Endometrium (tissue), 2 donors: ENCODE measurements at regions not wholly inside any gene's neighbourhood (a gene's known extent, or its start where the extent isn't known, plus 50 kb on each side); places are given as distances from the start of the nearest gene placed in this dataset.
"Not testable (repeated sequence)": the region's sequence is repeated elsewhere in the genome, so short reads cannot be mapped to it uniquely, and the experiment has no call there.

ENCODE experiments used
- FAIRE-seq: peaks from 2 replicates; lab custom pipeline; 2012; peaks lifted over from hg19 to GRCh38; lab: Jason Lieb, UNC
- donor health status: control.
- donor health status: control.

DNA sequence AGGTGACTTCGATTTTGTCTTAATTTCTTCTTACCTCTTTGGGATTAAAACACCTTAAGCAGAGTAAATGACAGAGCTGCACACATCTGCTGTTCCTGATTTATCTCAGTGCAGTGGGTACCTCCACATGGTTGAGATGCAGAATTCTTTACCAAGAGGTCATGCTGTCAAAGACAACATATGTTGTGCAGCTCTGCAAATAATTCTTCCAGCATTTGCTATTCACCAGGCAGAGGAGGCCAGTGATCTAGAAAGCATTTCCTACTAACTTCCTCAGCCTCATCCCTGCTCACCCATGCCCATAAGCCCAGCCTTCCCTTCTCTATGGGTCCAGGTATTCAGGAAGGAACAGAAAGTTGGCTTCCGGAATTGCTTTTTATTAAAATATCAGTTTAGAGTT lies 109.3 kb downstream of the THBS2 start:
- no peak for FAIRE-seq

DNA sequence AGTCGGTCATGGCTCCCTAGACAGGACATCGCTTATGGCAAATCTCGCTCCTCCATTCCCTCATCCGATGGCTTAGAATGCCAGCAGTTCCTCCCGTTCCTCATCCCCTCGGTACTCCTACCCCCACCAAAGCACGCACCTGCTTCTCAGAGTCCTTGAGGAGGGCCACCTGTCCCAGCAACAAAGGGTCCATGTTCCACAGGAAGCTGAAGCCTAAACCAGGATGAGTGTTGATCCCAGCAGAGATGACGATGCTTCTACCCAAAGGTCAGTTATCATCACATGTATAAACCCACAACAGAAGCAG lies 111.2 kb downstream of the THBS2 start:
- FAIRE-seq, result no peak

DNA sequence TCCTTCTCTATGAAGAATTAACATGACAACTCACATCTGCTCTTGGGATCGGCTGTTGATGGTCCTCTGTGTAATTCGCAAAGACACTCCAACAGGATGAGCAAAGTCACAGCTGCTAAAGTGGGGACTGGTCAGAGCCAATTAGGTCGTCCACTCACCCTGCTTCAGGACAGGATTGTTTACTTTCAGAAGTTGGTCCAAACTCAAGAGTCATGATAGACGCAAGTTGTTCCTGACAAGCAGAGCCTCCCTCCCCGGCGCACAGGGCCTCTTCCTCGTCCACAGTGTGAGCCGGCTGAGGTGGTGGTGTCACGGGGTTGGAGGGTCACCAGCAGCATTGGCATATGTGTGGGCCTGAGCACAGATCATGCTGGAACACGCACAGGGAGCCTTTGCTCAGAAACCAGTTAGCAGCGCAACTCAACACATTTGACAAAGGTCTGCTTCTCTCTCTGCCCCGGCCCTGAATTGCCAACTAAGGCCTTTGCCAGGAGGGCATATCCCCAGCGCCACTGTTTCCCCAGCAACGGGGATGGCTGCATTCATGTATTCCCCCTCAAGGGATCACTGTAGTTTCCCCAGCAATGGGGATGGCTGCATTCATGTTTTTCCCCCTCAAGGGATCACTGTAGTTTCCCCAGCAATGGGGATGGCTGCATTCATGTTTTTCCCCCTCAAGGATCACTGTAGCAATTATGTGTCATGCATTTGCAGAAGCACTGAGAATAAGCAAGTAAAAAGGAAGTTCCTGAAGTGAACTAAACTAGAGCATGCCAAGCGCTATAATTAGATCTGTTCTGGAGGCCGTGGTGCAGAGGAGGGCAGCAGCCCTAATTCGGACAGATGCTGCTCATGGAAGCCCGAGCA lies 111.7 kb downstream of the THBS2 start:
- peak; percentile 67 for FAIRE-seq

DNA sequence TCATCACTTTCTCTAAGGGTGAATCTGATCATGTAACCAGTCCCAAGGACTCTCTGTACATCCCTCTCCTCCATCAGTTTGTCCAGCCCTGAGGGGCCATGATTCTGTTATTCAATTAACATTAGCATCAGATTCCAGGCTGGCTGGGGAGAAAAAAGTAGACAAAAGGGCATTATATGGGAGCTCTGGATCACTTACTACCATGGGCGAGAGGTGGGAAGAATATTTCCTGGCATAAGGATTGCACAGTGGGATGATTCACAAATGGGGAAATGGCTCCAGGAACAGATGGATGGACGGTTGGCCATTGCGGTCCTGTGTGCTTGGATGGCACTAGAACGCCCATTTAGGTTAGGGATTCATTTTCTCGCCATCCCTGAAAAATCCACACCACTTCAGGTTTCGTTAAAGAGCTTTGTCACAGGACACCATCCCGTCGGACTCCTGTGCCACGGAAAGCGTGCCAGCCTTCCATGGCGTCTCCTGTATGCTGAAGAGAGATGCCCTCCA lies 112.6 kb downstream of the THBS2 start:
- no peak for FAIRE-seq

DNA sequence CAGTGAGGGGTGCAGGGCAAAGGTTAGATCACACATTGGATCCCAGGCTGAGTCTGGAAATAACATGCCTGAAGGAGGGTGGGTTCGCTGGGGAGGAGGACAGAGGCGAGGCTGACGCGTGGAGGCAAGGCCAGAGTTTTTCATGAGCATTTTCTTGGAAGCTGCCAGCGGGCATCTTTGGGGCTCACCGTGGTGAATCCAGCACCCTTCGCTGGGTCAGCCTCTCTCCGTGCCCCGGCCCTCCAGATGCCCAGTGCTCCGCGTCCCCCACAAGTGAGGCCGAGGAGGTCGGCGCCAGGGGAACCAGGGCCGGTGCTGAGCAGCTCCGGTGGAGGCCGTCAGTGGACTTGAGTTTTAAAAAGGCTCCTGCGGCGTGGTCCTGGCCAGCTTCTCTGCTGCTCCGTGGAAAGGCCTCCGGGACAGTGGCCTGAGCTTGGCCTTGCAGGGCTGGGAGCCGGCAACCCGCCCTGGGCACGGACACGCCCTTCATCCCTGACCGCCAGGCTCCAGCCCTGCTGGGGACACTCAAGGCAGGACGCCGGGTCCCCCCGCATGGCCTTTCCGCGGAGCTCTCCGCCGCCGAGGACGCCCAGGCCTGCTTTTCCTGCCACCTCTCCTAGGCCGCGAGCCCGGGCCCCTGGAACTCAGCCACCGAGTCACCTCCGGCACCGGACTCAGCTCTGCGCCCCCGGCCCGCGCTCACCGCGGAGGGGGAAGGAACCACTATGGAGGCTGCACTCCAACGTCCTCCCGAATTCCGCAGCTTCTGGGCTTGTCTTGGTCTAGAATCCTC lies 114.3 kb downstream of the THBS2 start:
- FAIRE-seq, result no peak

DNA sequence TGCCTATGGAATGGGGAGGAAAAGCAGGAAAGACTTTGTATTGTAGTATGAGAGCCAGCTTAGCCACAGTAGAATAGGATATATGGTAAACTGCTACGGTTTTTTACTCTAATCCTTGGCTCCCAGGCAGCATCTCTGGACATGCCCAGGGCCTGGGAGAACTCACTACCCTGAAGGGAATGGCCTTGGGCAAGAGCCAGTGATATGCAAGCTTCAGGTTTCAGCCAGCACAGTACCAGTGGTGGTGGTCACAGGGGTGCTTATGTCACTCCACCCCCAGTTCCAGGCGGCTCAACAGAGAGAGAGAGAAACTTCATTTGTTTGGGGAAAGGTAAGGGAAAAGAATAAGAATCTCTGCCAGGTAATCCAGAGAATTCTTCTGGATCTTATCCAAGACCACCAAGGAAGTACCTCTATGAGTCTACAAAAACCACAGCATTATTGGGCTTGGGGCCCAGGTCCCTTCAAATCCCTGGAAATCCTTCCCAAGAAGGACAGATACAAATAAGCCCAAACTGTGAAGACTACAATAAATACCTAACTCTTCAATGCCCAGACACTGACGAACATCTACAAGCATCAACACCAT lies 121.2 kb downstream of the THBS2 start:
- no peak for FAIRE-seq

DNA sequence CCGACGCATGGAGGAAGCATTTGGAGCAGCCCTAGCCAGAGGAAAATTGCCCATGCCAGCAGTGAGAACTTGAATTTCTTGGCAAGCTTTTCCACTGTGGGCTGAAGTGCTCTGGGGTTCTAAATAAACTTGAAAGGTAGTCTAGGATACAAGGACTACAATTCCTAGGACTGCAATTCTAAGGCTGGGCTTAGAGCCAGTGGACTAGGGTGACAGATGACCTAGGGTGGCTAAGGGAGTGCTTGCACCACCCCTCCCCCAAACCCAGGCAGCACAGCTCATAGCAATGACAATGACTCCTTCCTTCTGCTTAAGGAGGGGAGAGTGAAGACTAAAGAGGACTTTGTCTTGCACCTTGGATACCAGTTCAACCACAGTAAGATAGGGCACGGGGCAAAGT lies 122.3 kb downstream of the THBS2 start:
- no peak for FAIRE-seq

DNA sequence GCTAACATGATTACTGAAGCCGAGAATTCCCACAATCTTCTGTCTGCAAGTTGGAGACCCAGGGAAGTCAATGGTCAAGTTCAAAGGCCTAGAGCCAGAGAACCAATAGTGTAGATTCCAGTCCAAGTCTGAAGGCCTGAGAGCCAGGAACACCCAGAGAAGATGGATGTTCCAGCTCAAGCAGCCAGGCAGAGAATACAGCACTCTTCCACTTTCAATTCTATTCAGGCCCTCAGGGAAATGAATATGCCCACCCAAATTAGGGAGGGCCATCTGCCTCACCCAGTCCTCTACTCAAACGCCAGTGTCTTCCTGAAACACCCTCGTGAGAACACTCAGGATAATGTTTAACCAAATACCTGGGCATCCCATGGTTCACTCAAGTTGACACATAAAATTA lies 123.5 kb downstream of the THBS2 start:
- no peak for FAIRE-seq

DNA sequence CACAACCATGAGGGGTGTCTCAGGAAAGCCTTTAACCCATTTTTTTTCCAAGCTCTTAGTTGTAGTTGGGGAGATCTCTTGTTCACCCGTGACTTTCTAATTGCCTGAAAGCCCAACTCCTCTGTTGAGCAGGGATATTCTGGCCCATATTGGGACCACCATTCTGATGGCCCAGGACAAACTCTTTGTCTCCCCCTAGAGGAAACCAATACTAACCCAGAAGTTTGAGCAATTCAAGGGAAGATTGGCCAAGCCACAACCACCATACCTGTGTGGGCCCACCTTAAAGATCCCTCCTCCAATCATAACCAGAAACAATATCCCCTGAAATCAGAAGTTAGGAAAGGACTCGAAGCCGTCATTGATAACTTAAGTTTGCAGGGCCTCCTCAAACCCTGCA lies 132.6 kb downstream of the THBS2 start:
- FAIRE-seq, result no peak

DNA sequence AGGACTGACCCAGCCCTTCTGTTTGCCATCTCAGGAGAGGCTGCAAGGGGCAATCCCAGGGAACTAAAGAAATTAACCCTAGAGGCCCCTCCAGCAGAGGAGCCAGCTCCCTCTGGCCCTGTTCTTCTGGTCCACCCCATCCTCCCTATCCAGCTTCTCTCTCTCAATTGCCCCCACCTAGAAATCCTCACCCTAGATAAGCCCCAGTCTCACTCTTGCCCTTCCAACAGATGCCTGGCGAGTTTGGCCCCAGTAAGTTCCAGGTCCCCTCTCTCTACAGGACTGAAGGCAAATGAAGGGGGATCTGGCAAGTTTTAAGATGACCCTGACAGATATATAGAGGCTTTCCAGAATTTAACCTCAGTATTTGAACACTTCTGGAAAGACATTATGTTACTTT lies 134.0 kb downstream of the THBS2 start:
- FAIRE-seq, result no peak

DNA sequence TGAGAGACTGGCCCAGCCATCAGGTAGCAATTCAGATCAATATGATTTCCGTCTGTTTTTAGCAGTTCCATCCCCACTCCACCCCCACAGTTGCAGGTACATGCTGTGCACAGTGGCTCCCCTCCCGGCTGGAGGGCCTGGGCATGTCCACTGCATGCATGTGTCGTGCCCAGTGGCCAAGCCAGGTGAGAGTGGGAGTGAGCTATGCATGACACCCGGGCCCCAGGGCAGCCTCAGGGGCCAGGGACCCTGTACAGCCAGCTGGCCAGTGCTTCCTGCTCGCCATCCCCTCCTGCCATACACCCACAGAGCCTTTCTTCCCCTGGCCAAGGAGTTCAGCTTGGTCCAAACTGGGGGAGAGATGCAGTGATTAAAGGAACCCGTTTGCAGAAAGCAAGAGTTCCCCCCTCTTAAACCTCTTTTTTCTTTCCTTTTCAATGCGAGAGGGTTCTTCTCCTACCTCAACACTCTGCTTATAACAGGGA lies 135.3 kb downstream of the THBS2 start:
- no peak for FAIRE-seq

DNA sequence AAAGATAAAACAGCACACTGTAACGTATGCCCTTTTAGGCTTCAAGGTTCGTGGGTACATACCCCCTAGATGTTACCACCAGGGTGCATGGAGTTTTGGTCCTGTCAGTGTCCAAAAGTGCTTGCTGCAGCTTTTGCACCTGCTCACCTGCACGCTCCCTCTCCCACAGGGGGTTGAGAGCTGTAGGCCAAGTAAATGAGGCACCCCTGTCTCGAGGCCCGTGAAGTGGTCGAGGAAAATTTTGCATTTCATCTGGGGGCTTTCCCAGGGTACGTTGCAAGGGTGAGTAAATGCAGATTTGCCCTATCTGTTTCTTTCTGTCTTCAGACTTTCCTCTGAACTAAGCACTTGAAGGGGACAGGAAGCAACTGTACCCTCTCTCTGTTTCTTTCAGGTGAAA lies 136.0 kb downstream of the THBS2 start:
- no peak for FAIRE-seq

DNA sequence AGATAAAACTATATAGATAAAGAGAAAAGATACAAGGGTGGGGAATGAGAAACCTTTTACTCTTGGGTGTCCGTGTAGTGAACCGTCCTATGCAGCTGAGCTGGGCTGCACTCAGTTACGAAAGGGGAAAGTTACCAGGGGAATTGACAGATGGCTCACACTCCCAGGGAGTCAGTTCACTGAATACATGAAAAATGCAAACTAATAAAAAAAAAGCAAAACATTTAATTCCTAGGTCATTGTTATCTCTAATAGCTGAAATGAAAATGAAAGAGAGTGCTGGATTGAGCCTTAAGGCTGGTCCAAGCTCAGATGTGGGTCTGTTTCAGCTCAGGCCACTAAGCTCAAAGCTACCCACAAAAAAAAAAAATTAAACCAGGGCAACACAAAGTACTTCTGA lies 138.0 kb downstream of the THBS2 start:
- peak; percentile 97 for FAIRE-seq

DNA sequence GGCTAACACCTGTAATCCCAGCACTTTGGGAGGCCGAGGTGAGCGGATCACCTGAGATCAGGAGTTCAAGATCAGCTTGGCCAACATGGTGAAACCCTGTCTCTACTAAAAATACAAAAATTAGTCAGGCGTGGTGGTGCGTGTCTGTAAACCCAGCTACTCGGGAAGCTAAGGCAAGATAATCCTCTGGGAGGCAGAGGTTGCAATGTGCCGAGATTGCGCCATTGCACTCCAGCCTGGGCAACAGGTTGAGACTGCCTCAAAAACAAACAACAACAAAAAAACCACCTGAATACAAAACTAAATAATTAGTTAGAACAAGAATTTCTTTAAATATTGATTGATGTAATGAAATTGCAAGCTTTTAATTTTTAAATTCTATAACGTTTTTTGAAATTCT lies 139.0 kb downstream of the THBS2 start:
- FAIRE-seq, result not testable (repeated sequence)

DNA sequence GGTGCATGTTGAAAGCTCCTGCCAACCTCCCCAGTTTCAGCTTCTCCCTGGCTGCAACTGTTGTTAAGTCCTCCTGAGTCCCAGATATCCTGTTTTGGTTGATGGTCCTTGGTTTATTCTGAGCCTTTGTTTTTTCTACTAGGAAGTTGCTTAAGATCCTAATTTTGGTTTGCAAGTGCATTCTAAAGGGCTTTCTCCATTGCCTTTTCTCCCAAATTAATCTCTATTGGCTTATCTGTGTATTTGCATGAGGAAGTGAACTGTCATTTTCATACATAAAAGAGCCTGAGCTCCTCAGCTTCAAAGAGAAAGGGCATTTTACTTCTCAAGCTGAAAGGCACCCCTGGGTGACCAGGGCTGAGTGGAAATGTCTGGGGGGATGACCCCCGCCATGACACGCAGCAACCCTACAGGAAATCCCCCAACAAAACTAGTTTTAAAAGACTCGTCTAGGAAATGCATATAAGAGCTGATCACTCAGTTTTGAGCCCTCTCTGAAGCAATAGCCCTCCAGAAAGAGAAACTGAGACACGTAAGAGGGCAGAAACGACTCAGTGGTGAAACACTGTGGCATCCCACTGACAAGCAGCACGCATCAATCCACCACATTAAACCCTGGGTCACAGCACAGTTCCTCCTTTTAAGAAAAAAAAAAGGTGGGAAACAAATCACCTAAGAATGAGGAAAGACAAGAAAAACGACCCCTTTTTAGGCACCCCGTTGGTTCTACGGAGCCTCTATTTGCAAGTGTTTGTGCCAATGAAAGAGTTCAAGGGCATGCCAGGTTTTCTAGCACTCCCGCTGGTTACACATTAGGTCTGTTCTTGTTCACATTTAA lies 140.9 kb downstream of the THBS2 start:
- FAIRE-seq, result no peak

DNA sequence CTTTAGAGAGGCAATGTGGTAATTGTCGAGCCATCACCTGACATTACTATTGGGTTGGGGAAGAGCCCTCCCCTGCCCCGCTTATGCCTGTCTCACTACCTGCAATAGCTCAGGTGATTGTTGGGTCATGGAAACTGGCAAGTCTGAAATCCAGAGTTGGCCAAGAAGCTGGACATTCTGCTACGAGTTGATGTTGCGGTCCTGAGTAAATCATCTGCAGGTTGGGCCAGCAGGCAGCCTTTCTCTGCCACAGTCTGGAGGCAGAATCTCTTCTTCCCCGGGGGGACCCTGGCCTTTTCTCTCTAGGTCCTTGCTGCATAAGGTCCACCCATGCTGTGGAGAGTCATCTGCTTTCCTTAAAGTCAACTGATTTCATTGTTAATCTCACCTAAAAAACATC lies 142.4 kb downstream of the THBS2 start:
- no peak for FAIRE-seq

DNA sequence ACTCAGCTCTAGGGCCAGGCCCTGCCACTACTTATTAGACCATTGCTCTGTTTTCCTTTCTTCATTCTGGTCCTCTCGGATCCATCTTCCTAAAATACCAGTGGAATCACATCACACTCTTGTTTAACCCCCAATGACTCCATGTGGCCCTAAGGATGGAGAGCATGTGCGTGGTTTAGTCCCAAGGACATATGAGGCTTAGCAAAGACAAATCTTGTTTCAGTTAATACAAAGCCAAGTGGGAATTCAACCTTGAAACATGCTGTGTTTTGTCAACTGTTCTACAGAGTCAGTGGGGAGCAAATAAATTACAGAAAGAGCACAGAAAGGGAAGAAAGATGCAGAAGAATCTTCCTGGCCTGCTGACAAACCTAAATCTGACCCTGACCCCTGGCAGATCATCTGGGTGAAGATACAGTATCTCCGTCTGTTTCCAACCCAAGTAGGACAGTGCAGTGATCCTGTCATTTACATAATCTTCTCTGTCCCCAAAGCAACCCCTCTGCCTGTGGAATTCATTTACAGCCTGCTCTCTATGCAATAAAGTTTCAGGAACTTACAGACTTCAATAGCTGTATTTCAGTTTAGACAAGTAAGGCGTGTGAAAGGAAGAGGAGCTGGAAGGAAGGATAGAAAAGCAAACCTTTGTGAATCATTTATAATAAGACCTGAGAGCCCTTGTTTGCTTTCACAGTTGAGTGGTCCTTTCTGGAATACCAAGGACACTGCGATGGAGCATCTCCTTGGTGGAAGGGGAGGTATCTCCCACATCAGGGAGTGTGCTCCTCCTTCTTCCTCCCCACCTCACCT lies 144.0 kb downstream of the THBS2 start:
- no peak for FAIRE-seq

DNA sequence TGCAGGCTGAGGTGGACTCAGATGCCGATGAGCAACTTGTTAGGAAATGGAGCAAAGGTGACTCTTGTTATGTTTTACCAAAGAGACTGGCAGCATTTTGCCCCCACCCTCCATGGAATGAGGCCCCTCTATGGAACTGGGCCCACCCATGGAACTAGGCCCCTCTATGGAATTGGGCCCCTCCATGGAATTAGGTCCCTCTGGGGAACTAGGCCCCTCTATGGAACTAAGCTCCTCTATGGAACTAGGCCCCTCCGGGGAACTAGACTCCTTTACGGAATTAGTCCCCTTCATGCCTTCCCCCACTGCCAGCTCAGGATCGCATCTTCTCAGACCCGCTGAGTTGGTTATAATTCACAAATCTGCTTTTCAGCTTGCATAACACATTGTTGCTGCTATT lies 144.9 kb downstream of the THBS2 start:
- FAIRE-seq, result no peak

DNA sequence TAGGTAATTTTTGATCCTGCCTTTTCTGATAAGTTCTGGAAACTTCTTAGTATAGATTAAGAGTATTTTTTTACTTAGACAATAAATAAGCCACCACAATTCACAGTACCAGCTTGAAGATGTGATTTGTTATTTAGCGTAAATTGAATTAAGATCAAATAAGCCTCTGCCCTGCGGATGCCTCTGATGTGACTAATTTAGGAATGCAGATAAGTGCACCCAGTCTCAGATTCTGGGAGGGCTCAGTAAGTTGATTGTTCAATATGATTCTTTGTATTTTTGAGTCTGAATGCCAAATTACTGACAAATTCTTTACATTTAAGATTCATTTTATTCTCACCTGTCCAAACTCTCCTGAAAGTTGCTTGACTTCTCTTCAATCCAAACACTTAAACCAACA lies 147.5 kb downstream of the THBS2 start:
- FAIRE-seq, result no peak

DNA sequence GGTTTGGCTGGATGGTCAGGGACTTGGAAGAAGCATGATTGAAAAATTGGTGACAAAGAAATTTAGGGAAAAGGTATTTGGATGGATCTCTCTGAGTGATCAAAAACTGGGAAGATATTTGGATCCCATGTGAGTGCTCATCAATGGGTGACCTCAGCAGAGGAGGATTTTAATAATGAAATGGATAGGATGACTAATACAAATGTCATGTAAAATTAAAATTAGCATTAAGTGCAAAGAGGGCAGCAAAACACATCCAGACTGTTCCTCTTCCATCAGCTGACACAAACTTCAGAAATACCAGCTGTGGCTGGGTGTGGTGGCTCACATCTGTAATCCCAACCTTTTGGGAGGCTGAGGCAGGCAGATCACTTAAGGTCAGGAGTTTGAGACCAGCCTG lies 151.7 kb downstream of the THBS2 start:
- FAIRE-seq, result no peak
